DND-41 (cell line): ENCODE measurements at regions not wholly inside any gene's neighbourhood (a gene's known extent, or its start where the extent isn't known, plus 50 kb on each side); places are given as distances from the start of the nearest gene placed in this dataset.

Experiments used
- CTCF ChIP-seq: IDR thresholded peaks from 2 replicates; pipeline ENCODE4 v1.5.1; 2012; ENCODE audit warnings: borderline replicate concordance, low read length, moderate library complexity, mild to moderate bottlenecking; ENCODE audit not compliant: poor library complexity, severe bottlenecking; ENCODE audit errors: extremely low read depth
- EZH2 ChIP-seq: IDR thresholded peaks from 3 replicates; pipeline ENCODE4 v1.6.1; 2012; ENCODE audit warnings: borderline replicate concordance, low read depth, mild to moderate bottlenecking, moderate library complexity, low read length, inconsistent platforms; ENCODE audit not compliant: severe bottlenecking

GRCh38 chr11:80819271-80819670 is 1378.4 kb upstream of the TENM4 start:
- TF ChIP-seq CTCF, result no peak
- no peak for TF ChIP-seq EZH2
